ENCODE measurements at regions not wholly inside any gene's neighbourhood (a gene's known extent, or its start where the extent isn't known, plus 50 kb on each side); places are given as distances from the start of the nearest gene placed in this dataset.

GRCh38 chr1:101142244-101142643 lies 94.6 kb upstream of the S1PR1 start:
- POLR2A ChIA-PET, result no interaction called here
- Histone ChIP-seq H3K9me3 (ENCODE audit: control insufficient read depth, insufficient read depth, low read depth, low read length) (no peaks in the 10 kb centered on the region), H3K36me3 (ENCODE audit: control insufficient read depth in 2 of 2, insufficient read depth in 1 of 2, low read length in 2 of 2) (no peaks in the 10 kb centered on the region), H3K27ac (ENCODE audit: extremely low read depth, low read depth, low read length) (no peak overlapping the region), H3K4me1 (ENCODE audit: control insufficient read depth, insufficient read depth, low read length) (peaks cover 3% of the 10 kb centered on the region), H3K4me3 (ENCODE audit: low read depth, low read length) (no peak overlapping the region)
- TF ChIP-seq, protein P1, sequence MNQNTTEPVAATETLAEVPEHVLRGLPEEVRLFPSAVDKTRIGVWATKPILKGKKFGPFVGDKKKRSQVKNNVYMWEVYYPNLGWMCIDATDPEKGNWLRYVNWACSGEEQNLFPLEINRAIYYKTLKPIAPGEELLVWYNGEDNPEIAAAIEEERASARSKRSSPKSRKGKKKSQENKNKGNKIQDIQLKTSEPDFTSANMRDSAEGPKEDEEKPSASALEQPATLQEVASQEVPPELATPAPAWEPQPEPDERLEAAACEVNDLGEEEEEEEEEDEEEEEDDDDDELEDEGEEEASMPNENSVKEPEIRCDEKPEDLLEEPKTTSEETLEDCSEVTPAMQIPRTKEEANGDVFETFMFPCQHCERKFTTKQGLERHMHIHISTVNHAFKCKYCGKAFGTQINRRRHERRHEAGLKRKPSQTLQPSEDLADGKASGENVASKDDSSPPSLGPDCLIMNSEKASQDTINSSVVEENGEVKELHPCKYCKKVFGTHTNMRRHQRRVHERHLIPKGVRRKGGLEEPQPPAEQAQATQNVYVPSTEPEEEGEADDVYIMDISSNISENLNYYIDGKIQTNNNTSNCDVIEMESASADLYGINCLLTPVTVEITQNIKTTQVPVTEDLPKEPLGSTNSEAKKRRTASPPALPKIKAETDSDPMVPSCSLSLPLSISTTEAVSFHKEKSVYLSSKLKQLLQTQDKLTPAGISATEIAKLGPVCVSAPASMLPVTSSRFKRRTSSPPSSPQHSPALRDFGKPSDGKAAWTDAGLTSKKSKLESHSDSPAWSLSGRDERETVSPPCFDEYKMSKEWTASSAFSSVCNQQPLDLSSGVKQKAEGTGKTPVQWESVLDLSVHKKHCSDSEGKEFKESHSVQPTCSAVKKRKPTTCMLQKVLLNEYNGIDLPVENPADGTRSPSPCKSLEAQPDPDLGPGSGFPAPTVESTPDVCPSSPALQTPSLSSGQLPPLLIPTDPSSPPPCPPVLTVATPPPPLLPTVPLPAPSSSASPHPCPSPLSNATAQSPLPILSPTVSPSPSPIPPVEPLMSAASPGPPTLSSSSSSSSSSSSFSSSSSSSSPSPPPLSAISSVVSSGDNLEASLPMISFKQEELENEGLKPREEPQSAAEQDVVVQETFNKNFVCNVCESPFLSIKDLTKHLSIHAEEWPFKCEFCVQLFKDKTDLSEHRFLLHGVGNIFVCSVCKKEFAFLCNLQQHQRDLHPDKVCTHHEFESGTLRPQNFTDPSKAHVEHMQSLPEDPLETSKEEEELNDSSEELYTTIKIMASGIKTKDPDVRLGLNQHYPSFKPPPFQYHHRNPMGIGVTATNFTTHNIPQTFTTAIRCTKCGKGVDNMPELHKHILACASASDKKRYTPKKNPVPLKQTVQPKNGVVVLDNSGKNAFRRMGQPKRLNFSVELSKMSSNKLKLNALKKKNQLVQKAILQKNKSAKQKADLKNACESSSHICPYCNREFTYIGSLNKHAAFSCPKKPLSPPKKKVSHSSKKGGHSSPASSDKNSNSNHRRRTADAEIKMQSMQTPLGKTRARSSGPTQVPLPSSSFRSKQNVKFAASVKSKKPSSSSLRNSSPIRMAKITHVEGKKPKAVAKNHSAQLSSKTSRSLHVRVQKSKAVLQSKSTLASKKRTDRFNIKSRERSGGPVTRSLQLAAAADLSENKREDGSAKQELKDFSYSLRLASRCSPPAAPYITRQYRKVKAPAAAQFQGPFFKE (tag by site-specific recombination; IDR thresholded peaks at IDR 0.05; ENCODE audit: borderline replicate concordance), result no peak
- TF ChIP-seq SP3 (tag by site-specific recombination; IDR thresholded peaks at IDR 0.05) (no peak), HOXA7 (CRISPR knock-in tag; IDR thresholded peaks at IDR 0.05; ENCODE audit: borderline replicate concordance) (no peak), ZNF114 (tag by site-specific recombination; IDR thresholded peaks at IDR 0.05) (no peak)
- TF ChIP-seq, protein P2, sequence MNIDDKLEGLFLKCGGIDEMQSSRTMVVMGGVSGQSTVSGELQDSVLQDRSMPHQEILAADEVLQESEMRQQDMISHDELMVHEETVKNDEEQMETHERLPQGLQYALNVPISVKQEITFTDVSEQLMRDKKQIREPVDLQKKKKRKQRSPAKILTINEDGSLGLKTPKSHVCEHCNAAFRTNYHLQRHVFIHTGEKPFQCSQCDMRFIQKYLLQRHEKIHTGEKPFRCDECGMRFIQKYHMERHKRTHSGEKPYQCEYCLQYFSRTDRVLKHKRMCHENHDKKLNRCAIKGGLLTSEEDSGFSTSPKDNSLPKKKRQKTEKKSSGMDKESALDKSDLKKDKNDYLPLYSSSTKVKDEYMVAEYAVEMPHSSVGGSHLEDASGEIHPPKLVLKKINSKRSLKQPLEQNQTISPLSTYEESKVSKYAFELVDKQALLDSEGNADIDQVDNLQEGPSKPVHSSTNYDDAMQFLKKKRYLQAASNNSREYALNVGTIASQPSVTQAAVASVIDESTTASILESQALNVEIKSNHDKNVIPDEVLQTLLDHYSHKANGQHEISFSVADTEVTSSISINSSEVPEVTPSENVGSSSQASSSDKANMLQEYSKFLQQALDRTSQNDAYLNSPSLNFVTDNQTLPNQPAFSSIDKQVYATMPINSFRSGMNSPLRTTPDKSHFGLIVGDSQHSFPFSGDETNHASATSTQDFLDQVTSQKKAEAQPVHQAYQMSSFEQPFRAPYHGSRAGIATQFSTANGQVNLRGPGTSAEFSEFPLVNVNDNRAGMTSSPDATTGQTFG (tag by site-specific recombination; IDR thresholded peaks at IDR 0.05; ENCODE audit: borderline replicate concordance), result no peak
- CTCF ChIA-PET, result no interaction called here

GRCh38 chr1:101141376-101141775 lies 95.4 kb upstream of the S1PR1 start:
- Histone ChIP-seq H3K27ac (ENCODE audit: extremely low read depth, low read depth, low read length) (no peak overlapping the region), H3K9me3 (ENCODE audit: control insufficient read depth, insufficient read depth, low read depth, low read length) (no peaks in the 10 kb centered on the region), H3K4me1 (ENCODE audit: control insufficient read depth, insufficient read depth, low read length) (peaks cover 8% of the 10 kb centered on the region), H3K4me3 (ENCODE audit: low read depth, low read length) (no peak overlapping the region), H3K36me3 (ENCODE audit: control insufficient read depth in 2 of 2, insufficient read depth in 1 of 2, low read length in 2 of 2) (no peaks in the 10 kb centered on the region)
- CTCF ChIA-PET, result interaction anchor here (0.6 kb wide), 1 partner anchor 52 kb away, joined by 5 read pairs; no protein-coding TSS in a partner anchor
- TF ChIP-seq, protein P3, sequence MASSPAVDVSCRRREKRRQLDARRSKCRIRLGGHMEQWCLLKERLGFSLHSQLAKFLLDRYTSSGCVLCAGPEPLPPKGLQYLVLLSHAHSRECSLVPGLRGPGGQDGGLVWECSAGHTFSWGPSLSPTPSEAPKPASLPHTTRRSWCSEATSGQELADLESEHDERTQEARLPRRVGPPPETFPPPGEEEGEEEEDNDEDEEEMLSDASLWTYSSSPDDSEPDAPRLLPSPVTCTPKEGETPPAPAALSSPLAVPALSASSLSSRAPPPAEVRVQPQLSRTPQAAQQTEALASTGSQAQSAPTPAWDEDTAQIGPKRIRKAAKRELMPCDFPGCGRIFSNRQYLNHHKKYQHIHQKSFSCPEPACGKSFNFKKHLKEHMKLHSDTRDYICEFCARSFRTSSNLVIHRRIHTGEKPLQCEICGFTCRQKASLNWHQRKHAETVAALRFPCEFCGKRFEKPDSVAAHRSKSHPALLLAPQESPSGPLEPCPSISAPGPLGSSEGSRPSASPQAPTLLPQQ (tag by site-specific recombination; IDR thresholded peaks at IDR 0.05), result no peak
- TF ChIP-seq ZNF501 (tag by site-specific recombination; IDR thresholded peaks at IDR 0.05) (no peak), ZNF792 (tag by site-specific recombination; IDR thresholded peaks at IDR 0.05) (no peak), ZBTB49 (tag by site-specific recombination; IDR thresholded peaks at IDR 0.05; ENCODE audit: low read depth) (no peak), ZNF112 (tag by site-specific recombination; IDR thresholded peaks at IDR 0.05) (no peak), REST (tag by site-specific recombination; IDR thresholded peaks at IDR 0.05) (no peak), ZIC2 (tag by site-specific recombination; IDR thresholded peaks at IDR 0.05) (no peak), ZNF302 (tag by site-specific recombination; IDR thresholded peaks at IDR 0.05; ENCODE audit: low read depth) (no peak), GLIS2 (tag by site-specific recombination; IDR thresholded peaks at IDR 0.05) (no peak), YY1 (tag by site-specific recombination; IDR thresholded peaks at IDR 0.05) (no peak), ZNF514 (tag by site-specific recombination; IDR thresholded peaks at IDR 0.05) (no peak), ZNF433 (tag by site-specific recombination; IDR thresholded peaks at IDR 0.05; ENCODE audit: low read depth) (no peak)
- POLR2A ChIA-PET, result no interaction called here

All from HEK293 (cell line).